ENCODE measurements at regions not wholly inside any gene's neighbourhood (a gene's known extent, or its start where the extent isn't known, plus 50 kb on each side); places are given as distances from the start of the nearest gene placed in this dataset.
A peak's percentile ranks its signal among the peaks of the same experiment; 100 is the strongest.

DNA sequence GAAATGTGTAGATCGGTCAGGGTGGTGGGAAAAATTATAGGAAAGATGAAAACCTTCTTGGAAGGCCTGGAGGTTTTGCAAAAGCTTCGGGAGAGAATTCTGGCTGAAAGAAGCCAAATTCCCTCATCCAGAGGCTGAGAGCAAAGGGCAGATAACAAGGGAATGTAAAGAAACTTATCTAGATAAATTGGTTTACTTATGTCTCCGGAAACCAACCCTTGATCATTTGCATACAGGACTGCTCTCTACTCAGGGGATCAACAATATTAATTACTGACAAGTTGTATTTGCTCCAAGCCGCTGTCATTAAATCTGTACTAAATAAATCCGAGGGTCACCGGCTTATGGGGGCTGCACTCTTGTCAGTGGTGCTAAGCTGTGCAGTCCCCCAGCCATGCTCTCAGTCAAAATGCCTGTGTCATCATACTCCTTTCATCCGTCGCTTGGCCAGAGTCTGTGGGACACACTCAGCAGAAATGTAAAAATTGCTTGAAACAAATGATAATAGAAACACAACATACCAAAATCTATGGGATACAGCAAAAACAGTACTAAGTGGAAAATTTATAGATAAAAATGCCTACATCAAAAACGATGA lies 715.7 kb downstream of the KCTD8 start:
- ATAC-seq (no peak), DNase-seq (ENCODE audit: low spot score) (no peak)
- Histone ChIP-seq H3K4me1 (ENCODE audit: insufficient read depth) (no peaks in the 10 kb centered on the region), H3K79me2 (replicated peaks; ENCODE audit: insufficient read depth) (no peaks in the 10 kb centered on the region), H3K9me2 (ENCODE audit: insufficient read depth) (peaks cover 8% of the 10 kb centered on the region; the same call in 1 of the 2 replicates), H3K4me3 (no peak overlapping the region), H2AFZ (peak overlapping the region; percentile 34; the same call in 1 of the 2 replicates), H3K36me3 (ENCODE audit: insufficient read depth) (no peaks in the 10 kb centered on the region), H3K27ac (ENCODE audit: low read depth) (no peak overlapping the region), H3F3A (replicated peaks; ENCODE audit: low read depth) (no peaks in the 10 kb centered on the region), H4K20me1 (replicated peaks; ENCODE audit: insufficient read depth) (no peaks in the 10 kb centered on the region), H3K27me3 (ENCODE audit: insufficient read depth) (no peaks in the 10 kb centered on the region), H3K4me2 (no peak overlapping the region)
- TF ChIP-seq JUNB (IDR thresholded peaks at IDR 0.05; ENCODE audit: unreplicated experiment) (no peak), ZNF331 (CRISPR knock-in tag; IDR thresholded peaks at IDR 0.05; ENCODE audit: low read depth) (no peak), EZH2phosphoT487 (IDR thresholded peaks at IDR 0.05; ENCODE audit: unreplicated experiment) (no peak), EZH2 (IDR thresholded peaks at IDR 0.05; ENCODE audit: low read depth, unreplicated experiment) (no peak), STAT1 (IDR thresholded peaks at IDR 0.05; ENCODE audit: unreplicated experiment) (no peak), CREB1 (CRISPR knock-in tag; IDR thresholded peaks at IDR 0.05; ENCODE audit: low read depth) (no peak), ZNF114 (CRISPR knock-in tag; IDR thresholded peaks at IDR 0.05) (no peak), NANOG (IDR thresholded peaks at IDR 0.05; ENCODE audit: borderline replicate concordance) (no peak), POLR2AphosphoS5 (IDR thresholded peaks at IDR 0.05; ENCODE audit: low read depth) (no peak)
- TF ChIP-seq, protein P1, sequence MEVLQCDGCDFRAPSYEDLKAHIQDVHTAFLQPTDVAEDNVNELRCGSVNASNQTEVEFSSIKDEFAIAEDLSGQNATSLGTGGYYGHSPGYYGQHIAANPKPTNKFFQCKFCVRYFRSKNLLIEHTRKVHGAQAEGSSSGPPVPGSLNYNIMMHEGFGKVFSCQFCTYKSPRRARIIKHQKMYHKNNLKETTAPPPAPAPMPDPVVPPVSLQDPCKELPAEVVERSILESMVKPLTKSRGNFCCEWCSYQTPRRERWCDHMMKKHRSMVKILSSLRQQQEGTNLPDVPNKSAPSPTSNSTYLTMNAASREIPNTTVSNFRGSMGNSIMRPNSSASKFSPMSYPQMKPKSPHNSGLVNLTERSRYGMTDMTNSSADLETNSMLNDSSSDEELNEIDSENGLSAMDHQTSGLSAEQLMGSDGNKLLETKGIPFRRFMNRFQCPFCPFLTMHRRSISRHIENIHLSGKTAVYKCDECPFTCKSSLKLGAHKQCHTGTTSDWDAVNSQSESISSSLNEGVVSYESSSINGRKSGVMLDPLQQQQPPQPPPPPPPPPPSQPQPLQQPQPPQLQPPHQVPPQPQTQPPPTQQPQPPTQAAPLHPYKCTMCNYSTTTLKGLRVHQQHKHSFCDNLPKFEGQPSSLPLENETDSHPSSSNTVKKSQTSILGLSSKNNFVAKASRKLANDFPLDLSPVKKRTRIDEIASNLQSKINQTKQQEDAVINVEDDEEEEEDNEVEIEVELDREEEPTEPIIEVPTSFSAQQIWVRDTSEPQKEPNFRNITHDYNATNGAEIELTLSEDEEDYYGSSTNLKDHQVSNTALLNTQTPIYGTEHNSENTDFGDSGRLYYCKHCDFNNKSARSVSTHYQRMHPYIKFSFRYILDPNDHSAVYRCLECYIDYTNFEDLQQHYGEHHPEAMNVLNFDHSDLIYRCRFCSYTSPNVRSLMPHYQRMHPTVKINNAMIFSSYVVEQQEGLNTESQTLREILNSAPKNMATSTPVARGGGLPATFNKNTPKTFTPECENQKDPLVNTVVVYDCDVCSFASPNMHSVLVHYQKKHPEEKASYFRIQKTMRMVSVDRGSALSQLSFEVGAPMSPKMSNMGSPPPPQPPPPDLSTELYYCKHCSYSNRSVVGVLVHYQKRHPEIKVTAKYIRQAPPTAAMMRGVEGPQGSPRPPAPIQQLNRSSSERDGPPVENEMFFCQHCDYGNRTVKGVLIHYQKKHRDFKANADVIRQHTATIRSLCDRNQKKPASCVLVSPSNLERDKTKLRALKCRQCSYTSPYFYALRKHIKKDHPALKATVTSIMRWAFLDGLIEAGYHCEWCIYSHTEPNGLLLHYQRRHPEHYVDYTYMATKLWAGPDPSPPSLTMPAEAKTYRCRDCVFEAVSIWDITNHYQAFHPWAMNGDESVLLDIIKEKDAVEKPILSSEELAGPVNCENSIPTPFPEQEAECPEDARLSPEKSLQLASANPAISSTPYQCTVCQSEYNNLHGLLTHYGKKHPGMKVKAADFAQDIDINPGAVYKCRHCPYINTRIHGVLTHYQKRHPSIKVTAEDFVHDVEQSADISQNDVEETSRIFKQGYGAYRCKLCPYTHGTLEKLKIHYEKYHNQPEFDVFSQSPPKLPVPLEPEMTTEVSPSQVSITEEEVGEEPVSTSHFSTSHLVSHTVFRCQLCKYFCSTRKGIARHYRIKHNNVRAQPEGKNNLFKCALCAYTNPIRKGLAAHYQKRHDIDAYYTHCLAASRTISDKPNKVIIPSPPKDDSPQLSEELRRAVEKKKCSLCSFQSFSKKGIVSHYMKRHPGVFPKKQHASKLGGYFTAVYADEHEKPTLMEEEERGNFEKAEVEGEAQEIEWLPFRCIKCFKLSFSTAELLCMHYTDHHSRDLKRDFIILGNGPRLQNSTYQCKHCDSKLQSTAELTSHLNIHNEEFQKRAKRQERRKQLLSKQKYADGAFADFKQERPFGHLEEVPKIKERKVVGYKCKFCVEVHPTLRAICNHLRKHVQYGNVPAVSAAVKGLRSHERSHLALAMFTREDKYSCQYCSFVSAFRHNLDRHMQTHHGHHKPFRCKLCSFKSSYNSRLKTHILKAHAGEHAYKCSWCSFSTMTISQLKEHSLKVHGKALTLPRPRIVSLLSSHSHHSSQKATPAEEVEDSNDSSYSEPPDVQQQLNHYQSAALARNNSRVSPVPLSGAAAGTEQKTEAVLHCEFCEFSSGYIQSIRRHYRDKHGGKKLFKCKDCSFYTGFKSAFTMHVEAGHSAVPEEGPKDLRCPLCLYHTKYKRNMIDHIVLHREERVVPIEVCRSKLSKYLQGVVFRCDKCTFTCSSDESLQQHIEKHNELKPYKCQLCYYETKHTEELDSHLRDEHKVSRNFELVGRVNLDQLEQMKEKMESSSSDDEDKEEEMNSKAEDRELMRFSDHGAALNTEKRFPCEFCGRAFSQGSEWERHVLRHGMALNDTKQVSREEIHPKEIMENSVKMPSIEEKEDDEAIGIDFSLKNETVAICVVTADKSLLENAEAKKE (CRISPR knock-in tag; IDR thresholded peaks at IDR 0.05) = no peak
- TF ChIP-seq, protein P2, sequence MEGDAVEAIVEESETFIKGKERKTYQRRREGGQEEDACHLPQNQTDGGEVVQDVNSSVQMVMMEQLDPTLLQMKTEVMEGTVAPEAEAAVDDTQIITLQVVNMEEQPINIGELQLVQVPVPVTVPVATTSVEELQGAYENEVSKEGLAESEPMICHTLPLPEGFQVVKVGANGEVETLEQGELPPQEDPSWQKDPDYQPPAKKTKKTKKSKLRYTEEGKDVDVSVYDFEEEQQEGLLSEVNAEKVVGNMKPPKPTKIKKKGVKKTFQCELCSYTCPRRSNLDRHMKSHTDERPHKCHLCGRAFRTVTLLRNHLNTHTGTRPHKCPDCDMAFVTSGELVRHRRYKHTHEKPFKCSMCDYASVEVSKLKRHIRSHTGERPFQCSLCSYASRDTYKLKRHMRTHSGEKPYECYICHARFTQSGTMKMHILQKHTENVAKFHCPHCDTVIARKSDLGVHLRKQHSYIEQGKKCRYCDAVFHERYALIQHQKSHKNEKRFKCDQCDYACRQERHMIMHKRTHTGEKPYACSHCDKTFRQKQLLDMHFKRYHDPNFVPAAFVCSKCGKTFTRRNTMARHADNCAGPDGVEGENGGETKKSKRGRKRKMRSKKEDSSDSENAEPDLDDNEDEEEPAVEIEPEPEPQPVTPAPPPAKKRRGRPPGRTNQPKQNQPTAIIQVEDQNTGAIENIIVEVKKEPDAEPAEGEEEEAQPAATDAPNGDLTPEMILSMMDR (conservative IDR thresholded peaks at IDR 0.05; ENCODE audit: low read depth in 2 of 2) = no peak
- TF ChIP-seq, protein P3, sequence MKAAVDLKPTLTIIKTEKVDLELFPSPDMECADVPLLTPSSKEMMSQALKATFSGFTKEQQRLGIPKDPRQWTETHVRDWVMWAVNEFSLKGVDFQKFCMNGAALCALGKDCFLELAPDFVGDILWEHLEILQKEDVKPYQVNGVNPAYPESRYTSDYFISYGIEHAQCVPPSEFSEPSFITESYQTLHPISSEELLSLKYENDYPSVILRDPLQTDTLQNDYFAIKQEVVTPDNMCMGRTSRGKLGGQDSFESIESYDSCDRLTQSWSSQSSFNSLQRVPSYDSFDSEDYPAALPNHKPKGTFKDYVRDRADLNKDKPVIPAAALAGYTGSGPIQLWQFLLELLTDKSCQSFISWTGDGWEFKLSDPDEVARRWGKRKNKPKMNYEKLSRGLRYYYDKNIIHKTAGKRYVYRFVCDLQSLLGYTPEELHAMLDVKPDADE (IDR thresholded peaks at IDR 0.05) = no peak
- TF ChIP-seq, protein P4, sequence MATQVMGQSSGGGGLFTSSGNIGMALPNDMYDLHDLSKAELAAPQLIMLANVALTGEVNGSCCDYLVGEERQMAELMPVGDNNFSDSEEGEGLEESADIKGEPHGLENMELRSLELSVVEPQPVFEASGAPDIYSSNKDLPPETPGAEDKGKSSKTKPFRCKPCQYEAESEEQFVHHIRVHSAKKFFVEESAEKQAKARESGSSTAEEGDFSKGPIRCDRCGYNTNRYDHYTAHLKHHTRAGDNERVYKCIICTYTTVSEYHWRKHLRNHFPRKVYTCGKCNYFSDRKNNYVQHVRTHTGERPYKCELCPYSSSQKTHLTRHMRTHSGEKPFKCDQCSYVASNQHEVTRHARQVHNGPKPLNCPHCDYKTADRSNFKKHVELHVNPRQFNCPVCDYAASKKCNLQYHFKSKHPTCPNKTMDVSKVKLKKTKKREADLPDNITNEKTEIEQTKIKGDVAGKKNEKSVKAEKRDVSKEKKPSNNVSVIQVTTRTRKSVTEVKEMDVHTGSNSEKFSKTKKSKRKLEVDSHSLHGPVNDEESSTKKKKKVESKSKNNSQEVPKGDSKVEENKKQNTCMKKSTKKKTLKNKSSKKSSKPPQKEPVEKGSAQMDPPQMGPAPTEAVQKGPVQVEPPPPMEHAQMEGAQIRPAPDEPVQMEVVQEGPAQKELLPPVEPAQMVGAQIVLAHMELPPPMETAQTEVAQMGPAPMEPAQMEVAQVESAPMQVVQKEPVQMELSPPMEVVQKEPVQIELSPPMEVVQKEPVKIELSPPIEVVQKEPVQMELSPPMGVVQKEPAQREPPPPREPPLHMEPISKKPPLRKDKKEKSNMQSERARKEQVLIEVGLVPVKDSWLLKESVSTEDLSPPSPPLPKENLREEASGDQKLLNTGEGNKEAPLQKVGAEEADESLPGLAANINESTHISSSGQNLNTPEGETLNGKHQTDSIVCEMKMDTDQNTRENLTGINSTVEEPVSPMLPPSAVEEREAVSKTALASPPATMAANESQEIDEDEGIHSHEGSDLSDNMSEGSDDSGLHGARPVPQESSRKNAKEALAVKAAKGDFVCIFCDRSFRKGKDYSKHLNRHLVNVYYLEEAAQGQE (IDR thresholded peaks at IDR 0.05; ENCODE audit: unreplicated experiment) = no peak
- Mint-ChIP-seq H3K4me3 (no peak overlapping the region), H3K27ac (peak overlapping the region; percentile 63; the same call in 1 of the 2 replicates), H3K36me3 (ENCODE audit: low read depth) (peaks cover 3% of the 10 kb centered on the region; the same call in 1 of the 3 replicates), H3K4me1 (no peaks in the 10 kb centered on the region), H3K27me3 (ENCODE audit: insufficient read depth, low read depth, poor library complexity) (no peaks in the 10 kb centered on the region), H3K9me3 (peaks cover 10% of the 10 kb centered on the region; the same call in 1 of the 3 replicates)

Measured in GM23338 (cell line).